ENCODE measurements at regions not wholly inside any gene's neighbourhood (a gene's known extent, or its start where the extent isn't known, plus 50 kb on each side); places are given as distances from the start of the nearest gene placed in this dataset.

- H3K9me3 ChIP-seq, result no peaks in the 10 kb centered on the region
- H3K27ac ChIP-seq, result no peak overlapping the region
- no peak for DNase-seq
- H3K4me1 ChIP-seq, result no peaks in the 10 kb centered on the region
- no peaks in the 10 kb centered on the region for H3K36me3 ChIP-seq (replicated peaks in 1 of 2; ENCODE audit: insufficient read depth in 1 of 2, low read depth in 2 of 2)
- H3K4me3 ChIP-seq, result no peak overlapping the region
- intact Hi-C loops (cut with DNase I), result no loop called here
- WGBS, 2 donors, result 42 to 44% methylated on average over 2 of the region's 2 CpGs
- no peak for TF ChIP-seq CTCF (IDR thresholded peaks at IDR 0.05)
- TF ChIP-seq POLR2A (IDR thresholded peaks at IDR 0.05), result no peak
- ATAC-seq, result no peak
- no peaks in the 10 kb centered on the region for H3K27me3 ChIP-seq
Observed at GRCh38 chr18:61261870-61262269, 71.4 kb upstream of the CDH20 start.

GRCh38 chr18:61272793-61273192 lies 60.4 kb upstream of the CDH20 start:
- TF ChIP-seq CTCF (IDR thresholded peaks at IDR 0.05), result no peak
- TF ChIP-seq POLR2A (IDR thresholded peaks at IDR 0.05), result no peak
- Histone ChIP-seq H3K27me3 (no peaks in the 10 kb centered on the region), H3K9me3 (no peaks in the 10 kb centered on the region), H3K36me3 (replicated peaks in 1 of 2; ENCODE audit: insufficient read depth in 1 of 2, low read depth in 2 of 2) (no peaks in the 10 kb centered on the region), H3K4me1 (no peaks in the 10 kb centered on the region), H3K27ac (no peak overlapping the region), H3K4me3 (no peak overlapping the region)
- WGBS, 2 donors, result 73 to 85% methylated on average over 2 of the region's 2 CpGs
- ATAC-seq (no peak), DNase-seq (no peak)
- intact Hi-C loops (cut with DNase I), result no loop called here

GRCh38 chr18:61273533-61273932 lies 59.7 kb upstream of the CDH20 start:
- no peaks in the 10 kb centered on the region for H3K27me3 ChIP-seq
- no peak for ATAC-seq
- intact Hi-C loops (cut with DNase I), result no loop called here
- no peak for DNase-seq
- H3K4me3 ChIP-seq, result no peak overlapping the region
- no peak overlapping the region for H3K27ac ChIP-seq
- H3K9me3 ChIP-seq, result no peaks in the 10 kb centered on the region
- H3K36me3 ChIP-seq (replicated peaks in 1 of 2; ENCODE audit: insufficient read depth in 1 of 2, low read depth in 2 of 2), result no peaks in the 10 kb centered on the region
- no peaks in the 10 kb centered on the region for H3K4me1 ChIP-seq
- WGBS, 2 donors, result 56 to 62% methylated on average over 3 of the region's 3 CpGs
- TF ChIP-seq POLR2A (IDR thresholded peaks at IDR 0.05), result no peak
- no peak for TF ChIP-seq CTCF (IDR thresholded peaks at IDR 0.05)

GRCh38 chr18:61274416-61274960 lies 58.7 kb upstream of the CDH20 start:
- Histone ChIP-seq H3K27ac (no peak overlapping the region), H3K36me3 (replicated peaks in 1 of 2; ENCODE audit: insufficient read depth in 1 of 2, low read depth in 2 of 2) (no peaks in the 10 kb centered on the region), H3K4me3 (no peak overlapping the region), H3K9me3 (no peaks in the 10 kb centered on the region), H3K4me1 (no peaks in the 10 kb centered on the region), H3K27me3 (no peaks in the 10 kb centered on the region)
- TF ChIP-seq POLR2A (IDR thresholded peaks at IDR 0.05) (no peak), CTCF (IDR thresholded peaks at IDR 0.05) (no peak)
- intact Hi-C loops (cut with DNase I), result no loop called here
- DNase-seq (no peak), ATAC-seq (no peak)

- Histone ChIP-seq H3K4me1 (no peaks in the 10 kb centered on the region), H3K36me3 (replicated peaks in 1 of 2; ENCODE audit: insufficient read depth in 1 of 2, low read depth in 2 of 2) (no peaks in the 10 kb centered on the region), H3K4me3 (no peak overlapping the region), H3K27ac (no peak overlapping the region), H3K9me3 (no peaks in the 10 kb centered on the region), H3K27me3 (no peaks in the 10 kb centered on the region)
- DNase-seq, result no peak
- ATAC-seq, result no peak
- no peak for TF ChIP-seq POLR2A (IDR thresholded peaks at IDR 0.05)
- TF ChIP-seq CTCF (IDR thresholded peaks at IDR 0.05), result no peak
- intact Hi-C loops (cut with DNase I), result no loop called here
Observed at GRCh38 chr18:61277808-61278207, 55.4 kb upstream of the CDH20 start.

Measured in body of pancreas (tissue), 4 donors.